Activated effector memory CD4-positive, alpha-beta T cell treated with Interleukin-2 at 50 U/mL for 16 hours (primary cell): ENCODE measurements at regions not wholly inside any gene's neighbourhood (a gene's known extent, or its start where the extent isn't known, plus 50 kb on each side); places are given as distances from the start of the nearest gene placed in this dataset.

Experiments used
- DNase-seq: peaks from one replicate; pipeline ENCODE4 v3.0.0-alpha.2; 2020

DNA sequence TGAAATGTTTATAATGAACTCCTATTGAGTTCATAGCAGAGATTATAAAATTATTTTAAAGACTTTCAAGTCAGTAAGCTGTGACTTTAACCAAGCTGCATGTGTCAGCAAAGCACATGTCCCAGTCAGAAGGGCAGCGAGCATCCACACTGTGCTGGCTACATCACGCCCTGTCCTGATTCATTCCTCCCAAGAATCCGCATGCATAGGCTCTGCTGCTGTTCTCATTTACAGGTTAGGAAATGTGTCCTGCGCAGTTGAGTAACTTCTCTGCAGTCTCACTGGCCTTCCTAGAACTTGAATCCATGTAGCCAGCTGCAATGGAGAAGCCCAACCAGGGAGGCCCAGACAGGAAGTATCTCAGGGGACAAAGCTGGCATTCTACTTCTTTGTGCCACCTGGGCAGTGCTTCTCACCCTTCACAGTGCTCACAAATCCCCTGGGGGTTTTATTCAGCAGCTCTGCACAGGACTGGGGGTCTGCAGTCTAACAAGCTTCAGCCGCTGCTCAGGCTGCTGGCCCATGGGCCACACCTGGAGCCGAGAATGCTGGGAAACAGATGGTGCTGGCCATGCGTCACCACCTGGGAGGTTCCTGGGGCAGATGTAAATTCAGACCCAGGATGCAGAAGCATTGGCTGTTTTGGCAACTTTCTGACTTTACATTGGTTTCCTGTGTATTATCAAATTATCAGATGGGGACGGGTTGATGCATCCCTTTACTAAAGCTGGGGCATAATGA lies 192.8 kb upstream of the GDF10 start:
- no peak for DNase-seq

DNA sequence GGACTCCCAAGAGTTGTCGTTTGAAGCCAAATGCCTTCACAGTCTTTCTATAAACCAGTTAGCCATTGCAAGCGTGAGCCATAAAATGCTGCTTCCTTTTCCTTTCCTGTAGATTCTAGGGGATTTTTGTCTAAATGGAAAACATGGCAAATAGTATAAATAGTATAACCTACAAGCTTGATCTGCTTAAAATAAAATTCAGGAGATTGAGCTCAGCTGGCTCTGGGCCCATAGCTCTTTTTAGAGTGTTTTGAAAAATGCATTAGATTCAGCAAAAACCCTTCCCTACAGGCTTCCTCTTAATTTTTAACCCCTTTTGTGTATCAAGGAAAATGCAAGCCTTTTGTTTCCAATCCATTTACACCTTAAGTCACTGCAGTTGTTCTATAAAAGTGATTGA lies 190.1 kb upstream of the GDF10 start:
- DNase-seq: no peak

DNA sequence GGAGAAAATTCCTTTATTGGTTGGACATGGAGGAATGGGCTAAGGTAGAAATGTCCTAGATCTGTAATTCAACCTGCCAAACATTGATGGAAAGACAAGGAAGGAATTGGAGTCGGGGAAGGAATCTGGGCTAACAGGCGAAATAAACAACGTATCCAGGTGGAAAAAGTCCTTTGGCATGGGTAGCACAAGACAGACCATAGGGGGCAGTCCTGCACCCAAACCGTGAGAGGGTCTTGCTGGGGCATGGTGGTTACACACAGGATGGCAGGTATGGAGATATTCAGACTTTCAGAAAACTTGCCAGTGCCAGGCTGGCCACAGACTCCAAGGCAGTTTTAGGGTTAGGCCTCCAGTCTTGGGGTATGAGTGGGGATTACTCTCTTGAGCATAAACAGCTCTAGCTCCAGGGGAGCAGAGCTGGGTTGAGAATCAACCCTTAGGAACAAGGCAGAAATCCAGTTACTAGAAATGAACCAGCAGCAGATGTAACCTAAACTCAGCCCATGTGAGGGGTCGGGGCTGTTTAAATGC lies 188.6 kb upstream of the GDF10 start:
- no peak for DNase-seq

DNA sequence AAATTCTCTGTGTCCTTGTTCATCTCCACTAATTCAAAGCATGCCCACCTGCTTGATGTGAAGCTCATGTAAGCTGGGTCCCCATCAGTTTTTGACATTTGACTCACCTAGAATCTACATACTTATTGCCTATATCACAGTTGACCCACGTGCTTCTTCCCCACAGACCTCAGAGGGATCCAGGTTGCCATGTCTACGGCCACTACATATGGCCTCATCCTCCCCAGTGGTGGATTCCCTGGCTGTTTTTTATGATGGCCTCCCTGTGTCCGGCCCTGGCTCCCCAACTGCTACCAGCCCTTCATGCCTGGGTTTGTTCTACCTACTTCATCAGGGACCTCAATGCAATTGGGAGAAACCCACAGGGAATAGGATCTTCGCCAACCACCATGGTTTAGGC lies 187.4 kb upstream of the GDF10 start:
- DNase-seq: no peak

DNA sequence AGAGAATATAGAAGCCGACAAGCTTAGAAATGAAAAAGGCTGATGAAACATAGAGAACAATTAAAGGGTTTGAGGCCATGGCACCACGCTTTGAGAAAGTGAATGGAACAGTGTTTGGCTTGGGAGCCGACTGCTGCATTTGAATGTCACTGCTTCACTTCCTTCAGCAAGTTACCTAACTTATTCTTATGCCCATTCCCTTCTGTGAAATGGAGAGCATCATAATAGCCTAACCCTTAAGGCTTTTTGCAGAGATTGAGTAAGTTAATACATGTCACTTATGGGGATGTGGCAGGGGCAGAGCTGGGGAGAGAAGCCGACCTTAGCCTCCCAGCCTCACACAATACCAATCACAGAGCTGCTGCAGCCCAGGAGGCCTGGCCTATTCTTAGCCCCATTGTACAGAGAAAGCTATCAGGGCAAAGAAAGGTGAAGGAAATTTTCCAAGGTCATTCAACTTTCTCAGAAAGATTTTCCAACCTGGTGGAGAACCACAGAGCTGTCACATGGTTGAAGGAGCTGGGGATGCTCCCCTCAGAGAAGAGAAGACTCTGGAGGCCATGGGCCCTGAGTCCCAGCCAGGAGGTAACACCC lies 186.0 kb upstream of the GDF10 start:
- no peak for DNase-seq

DNA sequence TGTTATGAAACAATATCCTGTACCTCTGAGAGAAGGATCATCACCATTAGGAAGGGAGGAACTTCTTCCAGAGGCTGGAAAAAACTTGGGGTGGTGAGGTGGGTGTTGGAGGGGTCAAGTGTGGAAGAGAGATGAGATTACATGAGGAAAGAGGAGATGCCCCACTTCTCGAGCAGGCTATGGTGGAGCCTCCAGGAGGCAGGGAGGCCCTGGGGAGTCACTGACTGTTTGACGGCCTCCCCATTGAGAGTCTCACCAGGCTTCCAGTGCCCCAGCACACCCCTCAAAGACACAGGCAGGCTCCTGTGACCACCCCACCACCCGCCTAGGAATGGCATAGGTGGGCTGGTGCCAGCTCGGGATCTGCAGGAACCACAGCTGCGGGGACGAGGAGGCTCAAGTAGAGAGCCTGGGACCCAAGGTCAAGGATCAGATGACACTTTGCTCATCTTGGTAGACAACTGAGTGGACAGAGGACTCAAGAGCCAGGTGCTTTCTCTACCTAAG lies 185.3 kb upstream of the GDF10 start:
- no peak for DNase-seq

DNA sequence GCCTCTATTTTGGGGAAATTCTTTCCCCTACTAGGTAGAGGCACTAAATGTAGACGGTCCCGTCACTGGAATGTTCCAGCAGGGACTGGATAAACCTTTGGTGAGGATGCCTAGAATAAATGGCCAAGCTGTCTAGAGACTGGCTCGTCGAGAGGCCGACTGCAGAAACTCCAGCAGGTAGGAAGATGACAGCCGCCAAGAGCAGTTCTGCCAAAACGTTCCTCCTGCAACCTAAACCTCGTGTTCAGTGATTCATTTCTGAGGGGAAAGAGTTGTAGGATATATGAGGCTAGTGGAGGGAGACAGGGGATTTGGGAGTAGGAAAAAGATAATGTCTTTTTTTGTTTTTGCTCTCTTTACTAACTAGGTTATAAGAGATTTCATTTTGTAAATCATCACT lies 184.7 kb upstream of the GDF10 start:
- no peak for DNase-seq

DNA sequence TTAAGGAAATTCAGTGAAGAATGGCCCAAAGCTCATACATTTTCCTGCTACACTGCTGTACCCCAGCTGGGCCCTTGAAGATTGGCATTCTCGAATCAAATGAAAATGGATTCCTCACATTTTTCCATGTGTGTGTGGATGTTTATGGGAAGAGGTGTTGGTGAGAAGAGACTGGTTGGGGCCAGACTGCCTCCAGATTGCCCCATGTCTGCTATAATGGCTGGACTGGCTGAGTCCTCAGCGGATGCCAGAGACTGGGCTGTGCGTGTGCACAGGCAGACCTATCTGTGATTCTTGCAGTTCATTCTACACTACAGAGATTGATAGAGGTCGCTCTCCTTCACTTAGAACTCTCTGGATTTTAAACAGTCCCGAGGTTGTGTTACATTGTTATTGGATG lies 183.6 kb upstream of the GDF10 start:
- DNase-seq: no peak

DNA sequence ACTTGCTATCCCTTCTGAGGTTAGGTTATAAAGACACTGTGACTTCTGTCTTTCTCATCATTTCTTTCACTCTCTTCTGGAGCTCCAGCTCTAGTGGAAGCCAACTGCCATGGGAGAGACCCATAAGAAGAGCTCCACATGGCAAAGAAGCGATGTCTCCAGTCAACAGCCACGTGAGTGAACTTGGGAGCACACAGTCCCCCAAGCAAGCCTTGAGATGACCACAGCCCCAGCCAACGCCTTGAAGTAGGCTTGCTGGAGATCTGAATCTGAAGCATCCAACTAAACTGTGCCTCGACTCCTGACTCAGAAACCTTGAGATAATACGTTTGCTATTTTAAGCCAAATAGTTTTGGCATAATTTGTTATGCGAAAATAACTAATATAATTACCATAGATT lies 181.7 kb upstream of the GDF10 start:
- no peak for DNase-seq

DNA sequence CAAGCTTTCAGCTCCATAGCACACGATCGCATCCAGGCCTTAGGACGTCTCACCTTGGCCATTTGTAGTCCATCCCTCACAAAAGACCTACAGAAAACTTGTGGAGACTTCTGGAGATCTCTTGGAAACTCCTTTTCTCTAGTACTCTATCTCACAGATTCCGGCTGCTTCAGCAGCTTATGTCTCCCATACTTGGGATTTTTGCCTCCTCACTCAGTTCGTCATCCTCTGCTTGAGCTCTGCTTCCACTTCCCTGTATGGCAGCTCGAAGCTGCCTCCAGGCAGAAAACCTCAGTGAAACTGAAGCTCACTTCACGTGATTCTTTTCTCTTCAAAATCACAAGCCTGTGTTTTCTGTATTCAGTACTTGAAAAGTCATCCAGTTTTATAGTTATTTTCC lies 178.7 kb upstream of the GDF10 start:
- no peak for DNase-seq

DNA sequence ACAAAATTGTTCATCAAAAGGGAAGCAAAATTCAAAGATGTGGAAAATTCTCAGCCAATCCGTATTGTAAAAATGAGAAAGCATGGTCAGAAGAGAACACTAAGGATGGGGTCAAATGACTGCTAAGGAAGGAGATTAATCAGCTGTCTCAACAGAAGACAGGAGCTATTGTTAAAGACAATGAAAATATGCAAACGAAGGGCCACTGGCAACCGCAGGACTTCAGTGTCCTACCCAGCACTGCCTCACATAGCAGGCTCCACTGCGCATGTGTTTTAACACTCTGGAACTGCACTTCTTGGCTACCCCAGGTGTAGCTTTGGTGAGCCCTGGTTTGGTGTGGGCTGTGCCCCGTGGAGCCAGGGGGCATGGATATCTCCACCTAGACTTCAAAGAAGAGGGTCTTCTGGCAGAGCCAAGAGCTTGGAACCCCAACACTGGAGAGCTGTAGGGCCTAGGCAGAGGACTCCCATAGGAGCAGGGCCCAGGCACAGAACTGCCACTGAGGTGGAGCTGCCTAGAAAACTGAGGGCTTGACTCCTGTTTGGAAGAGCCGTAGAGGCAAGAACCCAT lies 176.2 kb upstream of the GDF10 start:
- DNase-seq: no peak

DNA sequence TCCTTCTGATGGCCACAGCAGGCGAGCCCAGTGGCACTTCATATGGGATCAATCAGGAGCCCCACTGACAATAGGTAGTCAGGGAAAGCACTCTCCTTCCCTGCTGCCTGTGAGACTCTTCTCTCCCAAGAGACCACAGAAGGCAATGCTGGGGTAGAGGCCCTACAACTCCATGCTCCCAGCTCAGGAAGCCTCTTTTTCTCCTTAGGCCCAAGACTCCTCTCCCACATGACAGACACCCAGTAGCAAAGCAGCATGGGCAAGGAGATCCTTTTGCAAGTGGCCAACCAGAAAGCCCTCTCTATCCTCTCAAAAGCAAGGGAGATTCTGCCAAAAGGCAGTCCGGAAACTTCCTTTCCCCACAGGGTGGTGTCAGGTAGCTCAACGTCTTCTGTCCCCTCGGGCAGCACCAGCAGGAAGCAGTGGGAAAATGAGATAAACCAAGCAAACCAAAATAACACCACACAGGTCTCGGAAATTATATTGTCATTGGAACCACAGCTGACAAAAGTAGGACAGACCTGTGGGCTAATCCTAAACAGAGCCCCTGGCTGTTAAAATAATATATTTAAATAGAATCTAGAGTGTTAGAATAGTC lies 172.7 kb upstream of the GDF10 start:
- DNase-seq: no peak

DNA sequence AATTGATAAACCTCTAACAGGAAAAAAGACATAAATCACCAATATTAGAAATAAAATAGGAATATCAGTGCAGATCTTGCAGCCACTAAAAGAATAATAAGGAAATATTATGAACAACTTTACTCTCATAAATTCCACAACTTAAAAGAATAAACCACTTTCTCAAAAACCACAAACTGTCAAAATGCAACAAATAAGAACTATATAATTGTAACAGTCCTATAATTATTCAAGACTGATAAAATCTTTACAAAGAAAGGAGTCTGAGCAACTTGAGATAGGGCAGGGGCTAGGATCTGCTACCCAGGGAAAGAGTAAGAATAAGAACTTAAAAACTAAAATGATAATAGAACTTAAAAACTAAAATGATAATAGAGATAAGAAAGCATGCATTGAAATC lies 169.5 kb upstream of the GDF10 start:
- no peak for DNase-seq

DNA sequence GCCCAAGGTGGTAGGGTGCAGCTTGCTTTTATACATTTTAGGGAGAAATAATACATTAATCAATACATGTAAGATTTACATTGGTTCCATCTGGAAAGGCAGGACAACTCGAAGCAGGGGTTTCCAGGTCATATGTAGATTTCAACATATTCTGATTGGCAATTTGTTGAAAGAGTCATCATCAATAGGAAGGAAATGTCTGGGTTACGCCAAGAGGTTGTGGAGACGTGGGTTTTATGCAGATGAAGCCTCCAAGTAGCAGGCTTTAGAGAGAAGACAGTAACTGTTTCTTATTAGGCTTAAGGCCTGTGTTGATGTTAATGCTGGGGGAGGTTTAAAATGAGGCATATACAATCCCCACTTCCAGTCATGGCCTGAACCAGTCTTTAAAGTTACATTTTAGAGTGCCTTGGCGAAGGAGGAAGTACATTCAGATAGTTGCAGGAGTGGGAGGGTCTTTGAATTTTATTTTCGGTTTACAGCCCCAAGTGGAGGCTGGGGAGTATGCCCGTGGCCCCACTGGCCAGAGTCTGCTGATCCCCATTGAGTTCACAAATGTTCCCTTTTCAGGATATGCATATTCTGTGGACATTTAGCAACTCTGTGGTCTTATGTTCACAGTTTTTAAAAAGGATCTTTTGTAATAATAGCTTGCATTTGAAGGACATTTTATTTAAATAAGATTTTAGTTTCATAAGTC lies 166.0 kb upstream of the GDF10 start:
- DNase-seq: no peak

DNA sequence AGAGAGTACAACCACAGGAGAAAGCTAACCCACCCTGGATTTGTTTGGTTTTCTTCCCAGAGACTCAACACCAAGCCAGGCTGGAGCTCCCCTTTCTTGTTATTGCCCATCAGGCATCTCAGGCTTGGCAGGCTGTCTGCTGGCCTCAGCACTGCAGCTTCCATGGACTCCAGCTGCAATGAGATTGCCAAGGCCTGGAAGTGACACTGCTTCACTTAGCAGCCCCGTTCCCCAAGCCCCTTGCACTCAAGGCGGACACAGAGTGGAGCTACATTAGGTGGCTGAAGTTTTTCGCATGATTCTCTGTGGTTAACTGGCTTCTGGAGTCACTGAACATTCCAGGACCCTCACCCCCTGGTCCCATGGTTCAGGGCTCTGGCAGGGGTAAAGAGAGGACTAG lies 163.1 kb upstream of the GDF10 start:
- no peak for DNase-seq

DNA sequence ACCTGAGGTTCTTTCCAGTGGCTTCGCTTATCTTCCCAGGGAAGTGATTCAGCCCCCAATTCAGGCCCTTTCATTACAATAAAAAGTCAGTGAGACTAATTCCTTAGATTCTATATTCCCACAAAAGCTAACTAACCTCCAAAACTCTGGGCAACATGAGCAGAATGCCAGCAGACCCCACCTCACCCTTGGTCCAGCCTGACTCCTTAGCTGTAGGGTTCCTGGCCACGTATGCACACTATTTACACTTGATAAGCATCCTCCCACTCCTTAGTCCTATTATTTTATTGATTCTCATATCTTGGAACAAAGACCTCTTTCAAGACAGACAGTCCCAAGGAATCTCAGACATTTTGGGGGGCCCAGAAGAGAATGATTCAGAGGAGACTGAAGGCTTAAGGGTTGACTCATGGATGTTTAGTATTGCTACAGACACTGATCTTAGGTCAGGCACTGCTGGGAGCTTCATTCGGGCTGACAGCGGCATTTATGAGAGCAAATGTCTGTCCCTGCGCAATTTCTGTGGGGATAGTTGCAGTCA lies 162.6 kb upstream of the GDF10 start:
- no peak for DNase-seq

DNA sequence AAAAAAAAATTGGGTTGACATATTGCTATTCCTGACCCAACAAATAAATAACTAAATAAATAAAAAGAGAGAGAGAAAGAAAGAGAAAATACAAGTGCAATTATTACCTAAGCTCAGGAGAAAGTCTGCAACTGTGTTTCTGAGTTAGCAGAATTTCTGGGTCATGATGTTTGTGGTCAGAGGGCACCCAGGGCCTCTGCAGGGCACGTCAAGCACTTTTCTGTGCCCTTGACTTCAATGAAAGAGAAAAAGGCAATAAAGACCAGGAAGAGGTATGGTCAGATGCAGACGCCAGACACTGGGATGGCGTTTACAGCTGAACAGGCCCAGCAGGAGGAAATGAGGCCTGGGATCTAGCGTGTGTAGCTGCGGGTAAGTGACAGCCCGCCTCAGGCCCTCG lies 160.9 kb upstream of the GDF10 start:
- DNase-seq: no peak

DNA sequence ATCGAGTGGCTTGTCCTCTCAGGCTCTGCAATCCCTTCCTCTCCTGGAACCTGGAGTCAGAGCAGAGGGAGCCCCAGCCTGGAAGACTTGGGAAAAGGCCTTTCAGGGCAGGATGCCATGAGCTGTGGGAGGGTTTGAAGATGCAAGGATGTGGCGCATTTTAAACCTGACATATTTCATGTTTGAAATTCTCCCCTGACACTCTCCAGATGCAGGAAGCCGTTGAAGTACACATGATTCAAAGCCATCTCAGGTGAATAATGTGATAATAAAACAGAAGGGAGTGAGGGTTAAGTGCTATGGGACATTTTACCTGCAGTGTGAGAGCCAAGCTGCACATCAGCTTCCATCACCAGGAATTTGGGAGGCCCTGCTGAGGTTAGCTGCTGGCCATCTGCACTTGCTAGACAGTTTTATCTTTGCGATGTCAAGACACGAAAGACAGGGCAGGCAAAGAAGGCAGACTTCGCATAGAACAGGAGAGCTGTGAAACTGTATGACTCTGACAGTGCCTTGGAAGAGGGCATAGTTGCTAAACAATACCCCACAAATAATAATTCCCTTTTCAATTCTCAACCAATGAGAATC lies 159.1 kb upstream of the GDF10 start:
- DNase-seq: no peak

DNA sequence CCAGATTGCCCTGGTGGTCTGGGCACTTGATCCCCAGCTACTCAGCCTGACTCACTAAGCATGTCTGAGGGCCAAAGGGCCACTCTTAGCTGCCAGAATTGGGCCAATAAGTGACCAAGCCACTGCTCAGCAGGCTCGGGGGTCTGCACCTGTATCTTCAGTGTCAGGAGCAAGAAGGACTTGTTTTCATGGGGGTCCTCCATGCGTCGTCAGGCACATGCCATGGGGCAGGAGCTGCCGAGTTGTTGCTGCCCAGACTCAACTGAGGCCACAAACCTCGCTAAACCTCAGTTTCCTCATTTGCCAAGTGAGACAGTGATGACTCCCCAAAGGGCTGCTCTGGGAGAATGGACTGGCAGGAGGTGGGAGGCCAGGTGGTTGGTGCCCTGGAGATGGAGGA lies 158.6 kb upstream of the GDF10 start:
- no peak for DNase-seq

DNA sequence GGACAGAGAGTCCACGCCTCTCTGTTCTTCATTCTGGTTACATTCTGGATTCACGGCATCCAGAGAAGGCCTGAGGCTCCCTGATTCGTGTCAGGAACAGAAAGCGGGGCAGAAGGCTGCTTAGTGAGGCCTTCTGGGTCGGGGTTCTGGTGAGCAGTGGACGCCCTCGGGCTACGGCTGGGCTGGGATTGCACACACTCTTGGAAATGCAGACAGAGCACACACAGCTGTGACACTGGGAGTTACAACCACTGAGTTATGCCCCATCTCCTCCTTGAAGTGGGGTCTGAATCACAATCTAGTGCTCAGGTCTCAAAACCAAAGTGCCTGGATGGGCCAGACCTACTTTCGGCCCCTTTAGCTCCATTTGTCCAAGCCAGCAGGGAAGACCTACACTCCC lies 156.9 kb upstream of the GDF10 start:
- no peak for DNase-seq

DNA sequence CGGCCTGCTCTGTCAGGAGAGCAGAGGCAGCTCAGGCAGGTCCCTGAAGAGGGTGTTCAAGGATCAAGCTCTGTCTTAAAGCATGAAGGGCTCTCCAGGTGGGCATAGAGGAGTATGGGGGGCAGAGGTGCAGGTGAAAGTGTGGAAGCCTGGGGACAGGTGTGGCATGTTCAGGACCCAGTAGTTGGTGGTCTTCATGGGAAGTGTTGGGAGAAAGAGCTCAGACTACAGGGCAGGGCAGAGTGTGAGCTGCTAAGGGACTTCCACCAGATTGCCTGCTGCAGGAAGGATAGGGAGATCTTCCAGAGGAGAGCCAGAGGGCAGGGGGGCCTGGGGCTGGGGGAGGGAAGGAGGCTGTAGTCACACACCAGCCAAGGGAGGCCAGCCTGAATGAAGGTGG lies 156.5 kb upstream of the GDF10 start:
- no peak for DNase-seq

DNA sequence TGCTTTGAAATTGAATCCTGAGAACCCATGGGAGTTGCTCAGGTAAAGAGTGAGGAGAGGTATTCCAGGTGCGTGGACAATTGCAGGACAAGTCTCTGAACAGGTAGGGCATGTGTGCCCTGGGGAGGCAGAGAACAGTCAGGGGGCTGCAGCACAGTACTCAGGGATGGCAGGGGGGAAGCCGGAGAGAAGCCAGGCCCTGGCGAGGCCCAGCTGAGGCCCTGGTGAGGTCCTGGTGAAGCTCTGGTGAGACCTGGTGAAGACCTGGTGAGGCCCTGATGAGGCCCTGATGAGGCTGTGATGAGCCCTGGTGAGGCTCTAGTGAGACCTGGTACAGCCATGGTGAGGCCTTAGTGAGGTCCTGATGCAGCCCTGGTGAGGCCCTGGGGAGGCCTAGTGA lies 155.5 kb upstream of the GDF10 start:
- no peak for DNase-seq
